Femur (tissue), 1 donor: ENCODE measurements at regions not wholly inside any gene's neighbourhood (a gene's known extent, or its start where the extent isn't known, plus 50 kb on each side); places are given as distances from the start of the nearest gene placed in this dataset.

Experiments used
- DNase-seq: peaks from one replicate; pipeline ENCODE4 v3.0.0-alpha.2; 2017

GRCh38 chr20:51216850-51217249 is 193.9 kb upstream of the KCNG1 start:
- DNase-seq, result no peak

GRCh38 chr20:51212816-51213215 is 189.9 kb upstream of the KCNG1 start:
- DNase-seq, result no peak

GRCh38 chr20:51211191-51211590 is 188.3 kb upstream of the KCNG1 start:
- DNase-seq, result no peak

DNA sequence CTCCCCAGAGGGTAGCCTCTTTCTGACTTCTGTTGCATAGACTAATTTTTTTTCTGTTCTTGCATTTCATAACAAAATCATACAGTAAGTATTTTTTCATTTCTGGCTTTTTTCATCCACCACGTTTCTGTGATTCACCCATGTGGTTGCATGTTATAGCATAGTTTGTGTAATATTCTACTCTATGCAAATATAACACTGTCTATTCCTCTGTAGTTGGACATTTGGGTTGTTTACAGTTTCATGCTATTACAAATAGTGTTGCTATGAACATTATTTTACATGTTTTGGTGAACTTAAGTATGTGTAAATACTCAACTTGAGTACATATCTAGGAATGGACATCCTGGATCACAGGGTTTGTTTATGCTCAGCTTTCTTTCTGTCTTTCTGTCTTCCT is 187.2 kb upstream of the KCNG1 start:
- DNase-seq, result no peak

GRCh38 chr20:51208162-51208561 is 185.3 kb upstream of the KCNG1 start:
- DNase-seq, result no peak

GRCh38 chr20:51206032-51206662 is 183.2 kb upstream of the KCNG1 start:
- no peak for DNase-seq

- DNase-seq, result no peak
Measured at GRCh38 chr20:51204794-51205193, 181.9 kb upstream of the KCNG1 start.

GRCh38 chr20:51204051-51204715 is 181.3 kb upstream of the KCNG1 start:
- DNase-seq, result no peak

DNA sequence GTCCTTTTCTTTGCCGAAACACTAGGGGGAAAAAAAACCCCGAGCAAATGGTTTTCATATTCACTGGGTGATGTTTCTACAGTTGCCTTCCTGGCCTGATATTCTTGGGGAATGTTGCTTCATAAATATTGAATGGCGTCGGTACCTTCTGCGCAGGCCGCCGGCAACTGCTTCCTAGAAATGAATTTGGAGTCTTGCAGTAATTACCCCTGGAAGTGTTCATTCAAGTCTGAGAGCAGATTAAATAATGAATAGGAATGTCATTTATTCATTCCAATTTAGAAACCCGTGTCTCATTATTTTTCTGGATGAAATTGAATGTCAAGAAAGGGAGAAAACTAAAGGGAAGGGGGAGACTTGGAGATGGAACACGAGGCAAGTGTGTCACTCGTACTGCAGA is 179.4 kb upstream of the KCNG1 start:
- no peak for DNase-seq

GRCh38 chr20:51199920-51200319 is 177.0 kb upstream of the KCNG1 start:
- no peak for DNase-seq

GRCh38 chr20:51198876-51199523 is 176.1 kb upstream of the KCNG1 start:
- no peak for DNase-seq

DNA sequence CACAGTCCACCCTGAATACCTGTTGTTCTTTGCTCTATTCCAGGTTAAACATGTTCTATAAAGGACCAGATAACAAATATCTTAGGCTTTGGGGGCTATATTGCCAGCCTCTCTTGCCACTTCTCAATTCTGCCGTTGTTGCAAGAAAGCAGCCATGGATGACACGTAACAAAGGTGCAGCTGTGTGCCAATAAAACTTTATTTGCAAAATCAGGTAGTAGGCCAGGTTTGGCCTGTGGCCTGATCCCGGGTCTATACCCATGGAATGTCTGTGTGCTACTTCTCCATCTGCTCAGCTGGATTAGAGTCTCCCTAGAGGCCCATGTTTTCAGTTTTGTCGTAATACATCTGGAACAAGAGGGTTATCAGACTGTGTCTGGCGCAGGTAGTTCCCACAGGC is 175.3 kb upstream of the KCNG1 start:
- no peak for DNase-seq

- no peak for DNase-seq
Measured at GRCh38 chr20:51196991-51197651, 174.2 kb upstream of the KCNG1 start.

DNA sequence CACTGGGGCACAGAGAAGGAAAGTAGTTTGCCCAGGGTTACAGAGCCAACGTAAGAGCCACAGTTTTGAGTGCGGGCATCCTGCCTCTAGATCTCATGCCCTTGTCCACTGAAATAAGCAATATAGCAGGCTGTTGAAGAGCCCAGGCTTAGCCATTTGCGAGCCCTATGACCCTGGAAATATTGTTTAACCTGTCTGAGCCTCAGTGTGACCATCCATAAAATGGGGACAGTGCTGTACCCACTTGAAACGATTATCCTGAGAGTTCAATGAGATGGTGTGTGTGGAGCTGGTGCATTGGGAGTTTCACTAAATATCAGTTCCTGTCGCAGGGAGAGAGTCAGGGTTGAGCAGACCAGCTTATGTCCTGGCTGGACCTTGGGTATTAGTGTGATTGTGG is 173.1 kb upstream of the KCNG1 start:
- DNase-seq, result no peak

- no peak for DNase-seq
Measured at GRCh38 chr20:51195419-51195901, 172.6 kb upstream of the KCNG1 start.

DNA sequence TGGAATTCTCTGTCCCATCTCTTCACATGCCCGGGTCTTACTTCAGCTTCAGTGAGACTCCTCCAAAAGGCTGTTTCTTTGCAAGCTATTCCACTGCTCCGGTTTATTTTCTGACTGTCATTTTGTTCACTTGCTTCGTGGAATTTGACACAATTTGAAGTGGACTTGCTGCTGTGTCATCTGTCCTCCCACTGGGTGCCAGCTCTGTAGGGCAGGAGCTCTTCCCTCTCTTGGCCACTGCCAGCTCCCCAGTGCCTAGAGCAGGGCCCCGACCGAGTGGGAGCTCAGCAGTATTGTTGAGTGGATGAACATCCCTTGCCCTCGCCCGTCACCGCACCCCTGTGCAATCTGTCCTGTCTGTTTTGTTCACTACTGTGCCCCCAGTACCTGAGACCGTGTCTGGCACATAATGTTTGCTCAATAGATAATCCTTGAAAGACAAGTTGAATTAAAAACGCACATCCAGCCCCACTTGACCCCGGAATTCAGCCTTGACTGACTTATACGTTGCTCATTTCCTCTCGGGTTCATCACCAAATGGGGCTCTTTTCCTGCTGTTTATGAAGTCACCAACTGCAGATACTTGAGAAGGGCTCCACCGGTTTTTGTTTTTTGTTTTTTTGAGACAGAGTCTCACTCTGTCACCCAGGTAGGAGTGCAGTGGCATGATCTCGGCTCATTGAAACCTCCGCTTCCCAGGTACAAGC is 170.3 kb upstream of the KCNG1 start:
- no peak for DNase-seq

GRCh38 chr20:51190783-51191180 is 167.9 kb upstream of the KCNG1 start:
- DNase-seq, result no peak

GRCh38 chr20:51189814-51190782 is 167.2 kb upstream of the KCNG1 start:
- no peak for DNase-seq

GRCh38 chr20:51188941-51189340 is 166.0 kb upstream of the KCNG1 start:
- DNase-seq, result no peak

- no peak for DNase-seq
Measured at GRCh38 chr20:51187261-51187660, 164.4 kb upstream of the KCNG1 start.

- no peak for DNase-seq
Measured at GRCh38 chr20:51185861-51186260, 163.0 kb upstream of the KCNG1 start.

DNA sequence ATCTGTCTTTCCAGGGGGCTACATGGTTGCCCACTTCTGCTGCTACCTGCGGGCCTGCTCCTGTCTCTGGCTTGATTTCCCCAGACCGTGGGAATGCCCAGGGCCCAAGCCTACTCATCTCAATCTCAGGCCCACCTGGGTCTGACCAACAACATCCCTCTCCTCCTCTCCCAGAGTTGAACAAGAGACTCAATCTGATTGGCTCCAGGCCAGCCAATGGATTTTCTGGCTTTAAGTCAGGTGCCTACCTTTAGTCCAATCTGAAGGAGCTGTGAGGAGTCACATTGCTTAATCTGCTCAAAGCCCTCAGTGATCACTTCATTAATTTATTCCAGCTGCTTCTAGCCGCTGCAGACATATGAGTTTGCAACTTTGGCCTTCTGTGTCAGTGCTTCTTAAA is 162.4 kb upstream of the KCNG1 start:
- no peak for DNase-seq
